ENCODE measurements at regions not wholly inside any gene's neighbourhood (a gene's known extent, or its start where the extent isn't known, plus 50 kb on each side); places are given as distances from the start of the nearest gene placed in this dataset.
A peak's percentile ranks its signal among the peaks of the same experiment; 100 is the strongest.
"Not testable (repeated sequence)": the region's sequence is repeated elsewhere in the genome, so short reads cannot be mapped to it uniquely, and the experiment has no call there.

GRCh38 chr14:106605548-106606448, 1079.4 kb downstream of the TMEM121 start:
- DNase-seq (ENCODE audit: low spot score), result peak; percentile 75

- no peak for DNase-seq (ENCODE audit: low spot score)
Measured at GRCh38 chr14:106606936-106607335, 1080.6 kb downstream of the TMEM121 start.

DNA sequence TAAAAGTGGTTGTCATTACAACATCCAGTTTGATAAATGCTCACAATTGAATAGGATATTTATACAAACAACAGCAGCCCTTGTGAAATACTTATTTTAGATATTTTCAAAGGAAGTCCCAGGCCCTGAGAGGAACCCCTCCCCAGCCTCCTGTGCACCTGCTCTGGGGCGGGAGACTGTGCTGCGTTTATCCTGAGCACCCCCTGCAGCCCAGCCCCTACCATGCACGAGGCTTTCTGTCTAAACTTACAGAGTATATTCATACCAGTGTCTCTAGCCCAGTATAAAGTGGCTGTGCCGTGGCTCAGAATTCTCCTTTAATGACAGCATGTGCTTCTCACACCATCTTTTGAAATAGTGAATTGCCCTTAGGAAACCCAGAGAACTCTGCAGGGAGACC, 1084.3 kb downstream of the TMEM121 start:
- no peak for DNase-seq (ENCODE audit: low spot score)

GRCh38 chr14:106613256-106613655, 1086.9 kb downstream of the TMEM121 start:
- DNase-seq (ENCODE audit: low spot score), result peak; percentile 71

- DNase-seq (ENCODE audit: low spot score), result peak; percentile 96
Measured at GRCh38 chr14:106618471-106618951, 1092.1 kb downstream of the TMEM121 start.

DNA sequence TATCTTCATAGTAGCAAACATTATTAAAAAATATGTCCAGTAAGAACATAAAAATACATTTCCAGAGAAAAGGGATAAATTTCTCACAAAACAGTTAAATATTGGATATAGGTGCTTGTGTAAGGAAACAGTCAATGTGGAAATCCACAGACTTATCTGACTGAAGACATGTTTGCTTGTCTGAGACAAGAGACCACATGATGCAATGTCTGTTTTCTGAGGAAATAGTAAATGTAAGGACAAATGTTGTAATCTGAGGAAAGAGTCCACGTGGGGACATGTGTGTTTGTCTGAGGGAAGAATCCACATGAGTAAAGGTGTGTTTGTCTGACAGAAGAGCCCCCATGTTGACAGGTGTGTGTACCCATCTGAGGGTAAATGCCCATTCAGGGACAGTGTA, 1093.2 kb downstream of the TMEM121 start:
- DNase-seq (ENCODE audit: low spot score), result no peak

DNA sequence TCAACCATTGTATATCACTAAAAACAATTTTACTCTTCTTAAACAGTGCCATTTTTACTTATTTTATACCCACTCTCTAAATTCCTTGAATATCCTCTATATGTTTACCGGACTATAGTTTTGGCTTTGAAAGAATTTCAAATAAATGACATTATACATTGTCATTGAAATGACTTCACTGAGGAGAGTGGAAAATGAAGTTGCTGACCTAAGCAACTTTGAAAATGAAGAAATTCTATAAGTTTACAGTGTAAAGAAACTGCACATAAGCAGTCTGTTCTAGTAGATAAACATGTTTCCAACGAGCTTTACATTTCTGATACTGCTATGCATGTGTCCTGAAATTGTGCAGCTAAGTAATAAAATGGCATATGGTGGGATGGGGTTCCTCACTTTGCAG, 1094.0 kb downstream of the TMEM121 start:
- no peak for DNase-seq (ENCODE audit: low spot score)

GRCh38 chr14:106622200-106622745, 1095.9 kb downstream of the TMEM121 start:
- DNase-seq (ENCODE audit: low spot score), result peak; percentile 52

DNA sequence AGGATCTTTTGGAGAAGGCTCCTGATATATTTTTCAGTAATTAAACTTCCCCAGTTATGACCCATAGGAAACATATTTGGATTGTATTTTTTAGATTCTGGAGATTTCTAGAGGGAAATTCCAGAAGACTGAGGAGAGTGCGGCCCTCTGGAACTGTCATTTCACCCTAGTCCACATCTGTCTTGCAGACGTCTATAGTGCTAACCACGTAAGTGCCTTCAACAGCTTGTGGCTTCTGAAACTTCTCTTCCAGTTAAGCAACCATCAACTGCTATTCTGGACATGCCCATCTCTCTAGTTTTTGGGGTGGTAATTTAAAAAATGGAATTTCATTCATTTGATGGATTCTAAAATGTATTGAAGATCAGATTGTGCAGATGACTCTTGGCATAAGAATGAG, 1098.8 kb downstream of the TMEM121 start:
- no peak for DNase-seq (ENCODE audit: low spot score)

- DNase-seq (ENCODE audit: low spot score), result not testable (repeated sequence)
Measured at GRCh38 chr14:106626469-106626868, 1100.1 kb downstream of the TMEM121 start.

DNA sequence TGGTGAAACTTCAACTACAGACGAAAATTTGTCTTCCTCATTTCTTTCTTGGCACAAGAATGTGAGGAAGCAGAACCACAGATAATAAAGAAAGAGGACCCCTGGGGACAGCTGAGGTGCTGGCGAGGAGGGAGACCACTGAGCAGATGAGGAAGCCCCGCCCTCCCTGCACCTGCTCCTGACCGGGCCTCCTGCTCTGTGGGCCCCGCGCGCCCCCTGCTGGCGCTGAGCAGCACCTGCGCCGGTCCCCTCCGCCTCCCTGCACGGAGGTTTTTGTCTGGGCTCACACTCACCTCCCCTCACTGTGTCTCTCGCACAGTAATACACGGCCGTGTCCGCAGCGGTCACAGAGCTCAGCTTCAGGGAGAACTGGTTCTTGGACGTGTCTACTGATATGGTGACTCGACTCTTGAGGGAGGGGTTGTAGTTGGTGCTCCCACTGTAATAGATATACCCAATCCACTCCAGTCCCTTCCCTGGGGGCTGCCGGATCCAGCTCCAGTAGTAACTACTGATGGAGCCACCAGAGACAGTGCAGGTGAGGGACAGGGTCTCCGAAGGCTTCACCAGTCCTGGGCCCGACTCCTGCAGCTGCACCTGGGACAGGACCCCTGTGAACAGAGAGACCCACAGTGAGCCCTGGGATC, 1100.7 kb downstream of the TMEM121 start:
- DNase-seq (ENCODE audit: low spot score), result peak; percentile 70

DNA sequence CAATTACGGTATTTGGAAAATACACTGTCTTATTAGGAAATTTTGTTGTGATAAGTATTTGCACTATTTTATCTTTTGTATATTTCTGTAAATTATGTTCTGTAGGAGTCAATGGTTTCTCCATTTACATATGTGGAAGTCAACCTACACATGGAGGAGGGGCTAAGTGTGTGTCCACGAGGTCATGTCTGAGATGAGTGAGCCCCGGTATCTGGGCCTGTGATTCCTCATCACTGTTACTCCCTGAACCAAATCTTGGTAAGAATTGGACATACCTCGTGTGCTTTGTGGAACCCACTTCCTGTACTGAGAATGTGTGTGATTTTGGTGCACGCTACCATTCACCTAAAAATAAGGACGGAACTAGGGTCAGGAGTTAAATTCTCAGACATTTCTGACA, 1105.5 kb downstream of the TMEM121 start:
- DNase-seq (ENCODE audit: low spot score), result no peak

GRCh38 chr14:106633721-106634120, 1107.3 kb downstream of the TMEM121 start:
- no peak for DNase-seq (ENCODE audit: low spot score)

DNA sequence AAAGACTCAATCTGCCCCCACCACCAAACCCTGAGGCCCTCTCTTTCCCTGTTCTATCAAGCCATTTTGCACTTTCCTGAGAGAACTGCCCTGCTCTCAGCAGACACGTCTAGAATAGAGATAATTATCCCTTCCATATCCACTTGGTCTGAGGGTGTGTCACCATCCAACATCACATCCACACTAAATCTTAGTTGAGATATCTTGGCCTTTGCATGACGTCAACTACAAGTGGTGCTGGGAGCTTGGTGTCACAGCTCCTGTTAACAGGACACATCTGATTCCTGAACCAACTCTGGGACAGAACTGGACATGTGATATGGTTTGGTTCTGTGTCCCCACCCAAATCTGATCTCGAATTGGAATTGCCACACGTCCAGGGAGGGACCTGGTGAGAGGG, 1109.2 kb downstream of the TMEM121 start:
- DNase-seq (ENCODE audit: low spot score), result no peak

DNA sequence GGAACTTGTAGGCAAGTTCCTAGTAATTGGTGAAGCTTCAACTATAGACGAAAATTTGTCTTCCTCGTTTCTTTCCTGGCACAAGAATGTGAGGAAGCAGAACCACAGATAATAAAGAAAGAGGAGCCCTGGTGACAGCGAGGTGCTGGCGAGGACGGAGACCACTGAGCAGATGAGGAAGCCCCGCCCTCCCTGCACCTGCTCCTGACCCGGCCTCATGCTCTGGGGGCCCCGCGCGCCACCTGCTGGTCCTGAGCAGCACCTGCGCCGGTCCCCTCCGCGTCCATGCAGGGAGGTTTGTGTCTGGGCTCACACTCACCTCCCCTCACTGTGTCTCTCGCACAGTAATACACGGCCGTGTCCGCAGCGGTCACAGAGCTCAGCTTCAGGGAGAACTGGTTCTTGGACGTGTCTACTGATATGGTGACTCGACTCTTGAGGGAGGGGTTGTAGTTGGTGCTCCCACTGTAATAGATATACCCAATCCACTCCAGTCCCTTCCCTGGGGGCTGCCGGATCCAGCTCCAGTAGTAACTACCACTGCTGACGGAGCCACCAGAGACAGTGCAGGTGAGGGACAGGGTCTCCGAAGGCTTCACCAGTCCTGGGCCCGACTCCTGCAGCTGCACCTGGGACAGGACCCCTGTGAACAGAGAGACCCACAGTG, 1112.5 kb downstream of the TMEM121 start:
- peak; percentile 39 for DNase-seq (ENCODE audit: low spot score)

DNA sequence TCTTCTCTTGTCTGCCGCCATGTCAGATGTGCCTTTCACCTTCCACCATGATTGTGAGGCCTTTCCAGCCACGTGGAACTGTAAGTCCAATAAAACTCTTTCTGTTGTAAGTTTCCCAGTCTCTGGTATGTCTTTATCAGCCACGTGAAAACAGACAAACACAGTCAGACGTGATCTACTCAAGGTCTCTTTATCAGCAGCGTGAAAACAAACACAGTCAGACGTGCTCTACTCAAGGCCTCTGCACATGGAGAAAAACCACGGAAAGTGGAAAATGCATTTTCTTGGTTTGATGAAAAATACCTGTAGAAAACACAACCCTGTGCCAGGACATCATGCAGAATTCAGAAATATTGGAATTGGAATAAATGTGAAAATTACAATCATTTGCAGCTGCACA, 1115.7 kb downstream of the TMEM121 start:
- DNase-seq (ENCODE audit: low spot score), result no peak

GRCh38 chr14:106642971-106643370, 1116.6 kb downstream of the TMEM121 start:
- DNase-seq (ENCODE audit: low spot score), result not testable (repeated sequence)

DNA sequence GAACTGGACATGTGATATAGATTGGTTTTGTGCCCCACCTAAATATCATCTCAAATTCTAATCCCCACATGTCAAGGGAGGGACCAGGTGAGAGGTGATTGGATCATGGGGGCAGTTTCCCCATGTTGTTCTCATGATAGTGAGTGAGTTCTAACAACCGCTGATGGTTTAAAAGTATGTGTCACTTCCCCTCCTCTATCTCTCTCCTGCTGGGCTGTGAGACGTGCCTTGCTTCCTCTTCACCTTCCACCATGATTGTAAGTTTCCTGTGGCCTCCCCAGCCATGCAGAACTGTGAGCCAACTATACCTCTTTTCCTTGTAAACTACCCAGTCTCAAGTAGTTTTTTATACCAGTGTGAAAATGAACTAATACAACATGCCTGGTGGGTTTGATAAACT, 1122.5 kb downstream of the TMEM121 start:
- DNase-seq (ENCODE audit: low spot score), result not testable (repeated sequence)

GRCh38 chr14:106651016-106651415, 1124.6 kb downstream of the TMEM121 start:
- no peak for DNase-seq (ENCODE audit: low spot score)

GRCh38 chr14:106652494-106652893, 1126.1 kb downstream of the TMEM121 start:
- DNase-seq (ENCODE audit: low spot score), result no peak

GRCh38 chr14:106657460-106657859, 1131.1 kb downstream of the TMEM121 start:
- peak; percentile 43 for DNase-seq (ENCODE audit: low spot score)
